Frontal cortex (tissue), 3 donors: ENCODE measurements at regions not wholly inside any gene's neighbourhood (a gene's known extent, or its start where the extent isn't known, plus 50 kb on each side); places are given as distances from the start of the nearest gene placed in this dataset.
"Not testable (repeated sequence)": the region's sequence is repeated elsewhere in the genome, so short reads cannot be mapped to it uniquely, and the experiment has no call there.

Experiments
- DNase-seq, 2 donors: peaks; one replicate each; pipeline ENCODE4 v3.0.0; 2012; ENCODE audit warnings: low spot score in 2 of 2
- FAIRE-seq: peaks from 2 replicates; lab custom pipeline; 2012; peaks lifted over from hg19 to GRCh38; lab: Jason Lieb, UNC
- donor health status: control.
- donor health status: control.
- donor health status: control.

DNA sequence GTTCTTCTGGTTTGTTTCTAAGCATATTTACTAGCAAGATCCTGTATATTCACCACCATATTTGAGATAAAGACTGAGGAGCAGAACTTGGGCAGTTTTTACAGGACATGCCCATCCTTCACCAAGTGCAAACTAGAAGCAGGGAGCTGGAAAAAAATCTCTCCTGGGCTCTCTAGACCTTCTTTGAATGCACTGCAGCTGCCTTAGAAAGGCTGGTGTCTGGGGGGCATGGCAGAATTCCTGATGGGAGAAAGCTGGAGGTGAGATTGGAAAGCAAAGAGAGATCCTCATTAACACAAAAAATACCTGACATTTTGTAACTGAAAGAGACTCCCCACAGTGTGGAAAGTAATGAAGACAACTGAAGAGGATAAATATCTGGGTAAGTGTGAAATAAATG is 1612.1 kb downstream of the OLFM4 start:
- DNase-seq (no peak), FAIRE-seq (no peak)

DNA sequence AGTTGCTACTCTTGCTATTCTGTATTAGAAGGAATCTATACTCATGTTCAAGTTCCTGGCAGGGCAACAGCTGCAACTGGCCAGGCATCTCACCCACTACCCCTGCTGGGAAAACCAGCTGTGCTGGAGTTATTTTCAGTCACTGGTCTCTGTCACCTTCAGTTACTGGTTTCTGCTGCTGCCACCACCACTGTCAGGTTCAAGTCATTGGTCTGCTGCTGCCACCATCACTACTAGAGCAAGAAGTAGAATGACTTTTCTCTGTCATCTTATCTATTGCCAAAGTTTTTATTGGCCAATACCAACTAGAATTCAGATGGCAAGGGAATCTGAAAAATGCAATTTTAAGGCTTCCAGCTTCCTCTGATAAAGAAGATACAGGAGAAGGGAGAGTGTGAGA is 1615.2 kb downstream of the OLFM4 start:
- DNase-seq = no peak
- FAIRE-seq = no peak

- DNase-seq = no peak
- FAIRE-seq = no peak
Observed at GRCh38 chr13:54647275-54647674, 1618.7 kb downstream of the OLFM4 start.

DNA sequence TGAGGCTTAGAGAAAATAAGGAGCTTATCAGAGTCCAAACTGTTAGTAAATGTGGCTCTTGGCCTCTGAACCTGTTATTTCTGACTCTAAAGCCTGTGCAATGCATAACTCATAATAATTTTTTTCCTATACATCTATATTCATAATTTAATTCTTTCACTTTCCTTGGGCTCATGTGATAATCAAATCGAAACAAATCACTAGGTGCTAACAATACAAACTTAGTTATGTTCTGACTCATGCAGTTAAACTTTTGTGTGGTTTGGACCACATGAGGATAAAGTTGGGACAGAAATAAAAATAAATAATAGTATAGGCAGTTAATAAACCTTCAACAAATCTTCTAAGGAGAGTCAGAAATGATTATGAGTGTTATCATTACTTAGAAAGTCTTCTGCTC is 1629.0 kb downstream of the OLFM4 start:
- DNase-seq (no peak), FAIRE-seq (no peak)

DNA sequence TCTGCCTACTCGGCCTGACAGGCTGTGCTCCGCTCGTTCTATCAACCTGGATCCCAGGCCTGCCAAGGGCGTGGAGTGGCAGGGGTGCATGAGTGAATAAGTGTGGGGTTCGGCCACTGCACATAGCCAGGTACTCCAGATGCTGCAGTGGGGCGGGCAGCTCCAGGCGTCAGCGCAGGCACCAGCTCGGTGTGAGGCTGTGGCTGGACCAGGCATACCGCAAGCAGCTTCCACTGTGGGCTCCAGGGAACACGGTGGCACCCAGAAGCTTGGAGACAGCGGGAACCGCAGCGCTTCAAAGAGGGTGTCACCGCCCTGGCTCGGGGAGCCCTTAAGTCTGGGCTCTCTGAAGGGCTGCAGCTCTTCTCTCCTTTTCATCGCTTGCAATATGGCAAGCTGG is 1630.2 kb downstream of the OLFM4 start:
- FAIRE-seq (no peak), DNase-seq (no peak)

DNA sequence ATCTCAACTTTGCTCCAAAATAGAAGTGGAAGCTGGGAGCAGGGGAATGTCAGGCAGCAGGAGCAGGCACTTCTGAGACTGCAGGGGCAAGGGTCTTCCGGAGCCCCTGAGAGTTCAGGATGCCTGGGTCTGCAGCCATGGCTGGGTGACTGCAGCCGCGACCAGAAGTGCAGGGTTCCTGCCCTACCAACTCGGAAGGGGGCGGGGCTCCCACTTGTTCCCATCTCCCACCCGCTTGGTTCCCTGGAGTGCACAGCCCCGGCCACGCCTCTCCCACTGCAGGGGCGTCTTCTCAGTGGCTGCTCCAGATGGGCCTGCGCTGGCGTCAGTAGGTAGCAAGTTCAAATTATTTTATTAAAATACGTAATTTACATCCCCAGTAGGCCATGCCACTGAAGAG is 1631.7 kb downstream of the OLFM4 start:
- FAIRE-seq (no peak), DNase-seq (no peak)

GRCh38 chr13:54676526-54677113 is 1648.0 kb downstream of the OLFM4 start:
- FAIRE-seq (no peak), DNase-seq (no peak)

GRCh38 chr13:54682184-54682583 is 1653.6 kb downstream of the OLFM4 start:
- FAIRE-seq = no peak
- no peak for DNase-seq

GRCh38 chr13:54687173-54687572 is 1658.6 kb downstream of the OLFM4 start:
- no peak for FAIRE-seq
- no peak for DNase-seq

GRCh38 chr13:54699831-54700230 is 1671.2 kb downstream of the OLFM4 start:
- FAIRE-seq (no peak), DNase-seq (no peak)

DNA sequence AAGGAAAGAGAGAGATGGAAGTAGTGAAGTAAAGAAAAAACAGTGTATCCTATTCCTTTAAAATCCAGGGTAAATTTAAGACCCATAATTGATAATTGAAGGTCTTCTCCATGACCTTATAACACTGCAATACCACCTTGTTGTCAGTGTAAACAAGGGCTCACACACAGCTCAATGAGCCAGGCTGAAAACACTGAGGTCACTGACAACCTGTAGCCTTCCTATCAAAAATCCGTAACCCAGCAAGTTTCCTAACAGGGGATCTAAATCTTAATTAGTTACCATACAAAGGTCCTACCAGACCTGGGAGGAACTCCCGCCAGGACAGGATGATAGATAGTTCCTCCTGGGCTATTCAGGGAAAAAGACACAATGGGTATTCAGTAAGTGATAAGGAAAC is 1677.1 kb downstream of the OLFM4 start:
- DNase-seq (no peak), FAIRE-seq (no peak)

GRCh38 chr13:54706336-54706735 is 1677.7 kb downstream of the OLFM4 start:
- FAIRE-seq (no peak), DNase-seq (no peak)

DNA sequence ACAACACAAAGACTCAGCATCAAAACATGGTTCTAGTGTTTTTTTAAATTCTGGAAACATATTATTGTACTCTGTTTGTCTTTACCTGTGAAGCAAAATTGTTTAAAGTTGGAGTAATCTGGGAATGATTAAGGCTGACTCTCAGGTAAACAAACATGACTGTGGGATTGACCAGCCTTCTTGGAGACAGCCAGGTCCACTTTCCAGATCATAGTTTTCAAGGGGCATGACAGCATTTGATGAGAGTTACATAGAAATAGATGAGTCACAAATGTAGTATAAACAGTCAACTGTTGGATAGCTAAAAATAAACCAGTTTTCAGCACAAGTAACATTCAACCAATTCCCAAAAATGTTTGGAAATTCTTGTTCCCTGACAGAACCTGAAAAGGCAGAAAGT is 1680.9 kb downstream of the OLFM4 start:
- FAIRE-seq (no peak), DNase-seq (no peak)

- DNase-seq (no peak), FAIRE-seq (no peak)
Observed at GRCh38 chr13:54733639-54734038, 1705.0 kb downstream of the OLFM4 start.

GRCh38 chr13:54737211-54737610 is 1708.6 kb downstream of the OLFM4 start:
- not testable (repeated sequence) for FAIRE-seq, DNase-seq

- FAIRE-seq = no peak
- DNase-seq = no peak
Observed at GRCh38 chr13:54742984-54743383, 1714.4 kb downstream of the OLFM4 start.

DNA sequence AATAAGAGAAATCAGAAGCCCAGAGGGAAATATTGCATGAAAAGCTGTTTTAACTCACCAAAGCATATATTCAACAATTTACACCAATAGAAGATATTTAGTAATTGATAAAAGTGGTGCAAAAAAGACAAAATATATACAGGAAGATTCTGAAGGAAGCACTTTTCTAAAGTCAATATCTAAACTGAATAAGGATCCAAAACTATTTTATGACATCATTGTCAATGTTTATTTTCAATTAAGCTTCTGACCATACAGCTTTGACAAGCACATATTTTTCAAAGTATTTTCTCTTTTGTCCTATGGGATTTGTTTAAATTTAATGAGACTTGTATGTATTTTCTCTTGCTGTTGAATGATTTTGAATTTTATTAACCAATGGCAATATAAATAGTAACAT is 1716.1 kb downstream of the OLFM4 start:
- FAIRE-seq (no peak), DNase-seq (no peak)

GRCh38 chr13:54750521-54750920 is 1721.9 kb downstream of the OLFM4 start:
- FAIRE-seq = no peak
- DNase-seq = no peak

DNA sequence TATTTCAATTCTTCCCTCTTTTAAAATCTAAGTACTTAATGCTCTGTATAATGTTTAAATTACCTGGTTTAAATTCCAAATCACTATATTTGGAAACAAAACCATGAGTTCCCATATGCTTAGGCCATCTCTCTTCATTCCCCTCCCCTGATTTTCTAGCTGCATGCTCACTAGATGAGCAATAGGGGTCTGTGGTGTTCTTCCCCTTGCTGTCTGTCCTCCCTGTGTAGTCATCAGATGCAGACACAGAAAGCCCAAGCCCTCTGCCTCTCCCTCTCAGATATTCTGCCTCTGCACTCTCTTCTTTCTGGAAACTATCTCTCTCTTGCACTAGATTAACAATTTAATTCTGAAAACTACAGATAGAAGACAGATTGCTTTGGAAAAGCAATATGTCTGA is 1730.2 kb downstream of the OLFM4 start:
- DNase-seq = no peak
- FAIRE-seq = no peak

DNA sequence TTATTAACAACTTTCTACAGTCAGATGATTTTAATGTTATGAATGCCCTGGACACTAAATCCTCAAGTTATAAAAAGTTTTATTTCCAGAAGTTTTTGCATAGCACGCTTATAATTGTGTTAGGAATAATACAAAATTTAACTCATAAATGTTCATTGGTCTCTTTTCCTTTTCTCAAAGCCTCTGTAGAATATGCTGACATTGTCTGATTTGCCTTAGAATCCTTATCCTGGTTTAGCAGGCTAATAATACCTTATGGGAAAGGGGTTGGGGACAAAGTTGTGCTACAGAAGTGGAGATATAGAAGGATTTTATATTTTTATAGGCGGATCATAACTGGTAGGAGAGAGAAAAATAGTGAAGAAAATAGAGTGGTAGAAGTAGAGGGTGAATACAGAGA is 1739.6 kb downstream of the OLFM4 start:
- no peak for FAIRE-seq

GRCh38 chr13:54775501-54776191 is 1747.0 kb downstream of the OLFM4 start:
- no peak for DNase-seq
- no peak for FAIRE-seq

More for the DNA sequence above, 1739.6 kb downstream of the OLFM4 start:
- DNase-seq = no peak

GRCh38 chr13:54787754-54788153 is 1759.1 kb downstream of the OLFM4 start:
- no peak for FAIRE-seq
- DNase-seq = no peak
